ENCODE measurements at regions not wholly inside any gene's neighbourhood (a gene's known extent, or its start where the extent isn't known, plus 50 kb on each side); places are given as distances from the start of the nearest gene placed in this dataset.
A peak's percentile ranks its signal among the peaks of the same experiment; 100 is the strongest.

- DNase-seq: no peak
Observed at GRCh38 chr9:118529624-118530214, 825.5 kb downstream of the TLR4 start.

GRCh38 chr9:118532592-118532991 is 828.4 kb downstream of the TLR4 start:
- DNase-seq: no peak

GRCh38 chr9:118533101-118533500 is 828.9 kb downstream of the TLR4 start:
- no peak for DNase-seq

GRCh38 chr9:118533850-118534249 is 829.6 kb downstream of the TLR4 start:
- no peak for DNase-seq

GRCh38 chr9:118536153-118536552 is 832.0 kb downstream of the TLR4 start:
- no peak for DNase-seq

GRCh38 chr9:118538959-118539358 is 830.3 kb downstream of the BRINP1 start:
- no peak for DNase-seq

GRCh38 chr9:118553465-118553864 is 815.8 kb downstream of the BRINP1 start:
- no peak for DNase-seq

- DNase-seq: no peak
Observed at GRCh38 chr9:118554987-118555386, 814.2 kb downstream of the BRINP1 start.

- DNase-seq: no peak
Observed at GRCh38 chr9:118558026-118558425, 811.2 kb downstream of the BRINP1 start.

- no peak for DNase-seq
Observed at GRCh38 chr9:118558891-118559290, 810.3 kb downstream of the BRINP1 start.

- DNase-seq: peak; percentile 6
Observed at GRCh38 chr9:118561051-118561450, 808.2 kb downstream of the BRINP1 start.

- no peak for DNase-seq
Observed at GRCh38 chr9:118563677-118564076, 805.6 kb downstream of the BRINP1 start.

GRCh38 chr9:118567861-118568260 is 801.4 kb downstream of the BRINP1 start:
- no peak for DNase-seq

- DNase-seq: no peak
Observed at GRCh38 chr9:118568704-118569103, 800.5 kb downstream of the BRINP1 start.

- DNase-seq: no peak
Observed at GRCh38 chr9:118569148-118569547, 800.1 kb downstream of the BRINP1 start.

- no peak for DNase-seq
Observed at GRCh38 chr9:118570066-118570465, 799.2 kb downstream of the BRINP1 start.

GRCh38 chr9:118575341-118576070 is 793.7 kb downstream of the BRINP1 start:
- no peak for DNase-seq

GRCh38 chr9:118577121-118577520 is 792.1 kb downstream of the BRINP1 start:
- no peak for DNase-seq

GRCh38 chr9:118578467-118578866 is 790.8 kb downstream of the BRINP1 start:
- no peak for DNase-seq

- DNase-seq: no peak
Observed at GRCh38 chr9:118583414-118583813, 785.8 kb downstream of the BRINP1 start.

GRCh38 chr9:118586978-118587377 is 782.3 kb downstream of the BRINP1 start:
- DNase-seq: no peak

- DNase-seq: no peak
Observed at GRCh38 chr9:118594428-118594827, 774.8 kb downstream of the BRINP1 start.

- peak; percentile 45 for DNase-seq
Observed at GRCh38 chr9:118595719-118596305, 773.4 kb downstream of the BRINP1 start.

GRCh38 chr9:118596374-118597015 is 772.7 kb downstream of the BRINP1 start:
- no peak for DNase-seq
